Liver (tissue), 3 donors: ENCODE measurements at regions not wholly inside any gene's neighbourhood (a gene's known extent, or its start where the extent isn't known, plus 50 kb on each side); places are given as distances from the start of the nearest gene placed in this dataset.

Source experiments
- FOXA2 ChIP-seq: IDR thresholded peaks from 2 replicates; pipeline ENCODE4 v1.6.1; 2016; ENCODE audit warnings: antibody characterized with exemption
- GABPA ChIP-seq, 2 donors: IDR thresholded peaks in 1 of 2; conservative IDR thresholded peaks in 1 of 2; 2 replicates each; pipeline ENCODE4 v1.6.1; 2016; ENCODE audit warnings: antibody characterized with exemption in 2 of 2, mild to moderate bottlenecking in 1 of 2, moderate library complexity in 1 of 2
- JUND ChIP-seq, 2 donors: IDR thresholded peaks; 2 replicates each; pipeline ENCODE4 v1.6.1; 2016; ENCODE audit warnings: antibody characterized with exemption in 2 of 2
- MAX ChIP-seq: IDR thresholded peaks from 2 replicates; pipeline ENCODE4 v1.6.1; 2016; ENCODE audit warnings: antibody characterized with exemption
- RAD21 ChIP-seq, 2 donors: IDR thresholded peaks; 2 replicates each; pipeline ENCODE4 v1.6.1; 2016; ENCODE audit warnings: antibody characterized with exemption in 2 of 2, mild to moderate bottlenecking in 2 of 2
- RXRA ChIP-seq, 2 donors: IDR thresholded peaks; 2 replicates each; pipeline ENCODE4 v1.6.1; 2017 to 2018; ENCODE audit warnings: antibody characterized with exemption in 2 of 2, mild to moderate bottlenecking in 1 of 2
- TAF1 ChIP-seq: conservative IDR thresholded peaks from 2 replicates; pipeline ENCODE4 v1.6.1; 2016; ENCODE audit warnings: antibody characterized with exemption, mild to moderate bottlenecking
- TF ChIP-seq, protein P1 (sequence below): fragments of 150-350 bp; IDR thresholded peaks from 2 replicates; pipeline ENCODE4 v1.5.1; 2017; ENCODE audit warnings: improper control_type of control experiment, low read depth, low read length; ENCODE audit not compliant: missing input control
- TF ChIP-seq, protein P2 (sequence below): IDR thresholded peaks from 2 replicates; pipeline ENCODE4 v1.6.1; 2016; ENCODE audit warnings: antibody characterized with exemption, mild to moderate bottlenecking
- TF ChIP-seq, protein P3 (sequence below): IDR thresholded peaks from 2 replicates; pipeline ENCODE4 v1.6.1; 2016; ENCODE audit warnings: antibody characterized with exemption
- donor health status: healthy.
- donor health status: healthy.

DNA sequence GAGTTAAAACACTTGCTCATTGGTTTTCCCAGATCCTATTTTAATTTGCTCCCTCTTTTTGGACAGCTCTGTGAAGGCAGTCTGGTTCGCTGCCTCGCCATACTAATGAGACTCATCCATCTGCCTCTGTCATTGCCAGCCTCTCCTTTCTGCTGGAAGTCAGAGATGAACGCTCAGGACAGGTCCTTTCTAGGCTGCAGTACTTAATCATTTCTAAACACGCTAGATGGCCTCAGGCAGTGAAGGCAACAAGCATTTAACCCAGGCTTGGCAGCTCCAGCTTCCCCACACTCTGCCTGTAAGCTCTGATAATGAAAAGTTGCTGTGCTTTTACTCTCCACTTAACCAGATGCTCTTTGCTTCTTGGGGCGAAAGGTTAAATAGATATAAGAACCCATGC lies 286.7 kb upstream of the POU3F2 start:
- TF ChIP-seq GABPA (IDR thresholded peaks at IDR 0.05 in 1 of 2, conservative IDR thresholded peaks at IDR 0.05 in 1 of 2) (no peak), RAD21 (IDR thresholded peaks at IDR 0.05) (no peak), FOXA2 (no peak), RXRA (IDR thresholded peaks at IDR 0.05) (no peak), MAX (no peak), TAF1 (no peak), JUND (IDR thresholded peaks at IDR 0.05) (no peak)
- TF ChIP-seq, protein P1, sequence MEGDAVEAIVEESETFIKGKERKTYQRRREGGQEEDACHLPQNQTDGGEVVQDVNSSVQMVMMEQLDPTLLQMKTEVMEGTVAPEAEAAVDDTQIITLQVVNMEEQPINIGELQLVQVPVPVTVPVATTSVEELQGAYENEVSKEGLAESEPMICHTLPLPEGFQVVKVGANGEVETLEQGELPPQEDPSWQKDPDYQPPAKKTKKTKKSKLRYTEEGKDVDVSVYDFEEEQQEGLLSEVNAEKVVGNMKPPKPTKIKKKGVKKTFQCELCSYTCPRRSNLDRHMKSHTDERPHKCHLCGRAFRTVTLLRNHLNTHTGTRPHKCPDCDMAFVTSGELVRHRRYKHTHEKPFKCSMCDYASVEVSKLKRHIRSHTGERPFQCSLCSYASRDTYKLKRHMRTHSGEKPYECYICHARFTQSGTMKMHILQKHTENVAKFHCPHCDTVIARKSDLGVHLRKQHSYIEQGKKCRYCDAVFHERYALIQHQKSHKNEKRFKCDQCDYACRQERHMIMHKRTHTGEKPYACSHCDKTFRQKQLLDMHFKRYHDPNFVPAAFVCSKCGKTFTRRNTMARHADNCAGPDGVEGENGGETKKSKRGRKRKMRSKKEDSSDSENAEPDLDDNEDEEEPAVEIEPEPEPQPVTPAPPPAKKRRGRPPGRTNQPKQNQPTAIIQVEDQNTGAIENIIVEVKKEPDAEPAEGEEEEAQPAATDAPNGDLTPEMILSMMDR = no peak
- TF ChIP-seq, protein P2, sequence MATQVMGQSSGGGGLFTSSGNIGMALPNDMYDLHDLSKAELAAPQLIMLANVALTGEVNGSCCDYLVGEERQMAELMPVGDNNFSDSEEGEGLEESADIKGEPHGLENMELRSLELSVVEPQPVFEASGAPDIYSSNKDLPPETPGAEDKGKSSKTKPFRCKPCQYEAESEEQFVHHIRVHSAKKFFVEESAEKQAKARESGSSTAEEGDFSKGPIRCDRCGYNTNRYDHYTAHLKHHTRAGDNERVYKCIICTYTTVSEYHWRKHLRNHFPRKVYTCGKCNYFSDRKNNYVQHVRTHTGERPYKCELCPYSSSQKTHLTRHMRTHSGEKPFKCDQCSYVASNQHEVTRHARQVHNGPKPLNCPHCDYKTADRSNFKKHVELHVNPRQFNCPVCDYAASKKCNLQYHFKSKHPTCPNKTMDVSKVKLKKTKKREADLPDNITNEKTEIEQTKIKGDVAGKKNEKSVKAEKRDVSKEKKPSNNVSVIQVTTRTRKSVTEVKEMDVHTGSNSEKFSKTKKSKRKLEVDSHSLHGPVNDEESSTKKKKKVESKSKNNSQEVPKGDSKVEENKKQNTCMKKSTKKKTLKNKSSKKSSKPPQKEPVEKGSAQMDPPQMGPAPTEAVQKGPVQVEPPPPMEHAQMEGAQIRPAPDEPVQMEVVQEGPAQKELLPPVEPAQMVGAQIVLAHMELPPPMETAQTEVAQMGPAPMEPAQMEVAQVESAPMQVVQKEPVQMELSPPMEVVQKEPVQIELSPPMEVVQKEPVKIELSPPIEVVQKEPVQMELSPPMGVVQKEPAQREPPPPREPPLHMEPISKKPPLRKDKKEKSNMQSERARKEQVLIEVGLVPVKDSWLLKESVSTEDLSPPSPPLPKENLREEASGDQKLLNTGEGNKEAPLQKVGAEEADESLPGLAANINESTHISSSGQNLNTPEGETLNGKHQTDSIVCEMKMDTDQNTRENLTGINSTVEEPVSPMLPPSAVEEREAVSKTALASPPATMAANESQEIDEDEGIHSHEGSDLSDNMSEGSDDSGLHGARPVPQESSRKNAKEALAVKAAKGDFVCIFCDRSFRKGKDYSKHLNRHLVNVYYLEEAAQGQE = no peak
- TF ChIP-seq, protein P3, sequence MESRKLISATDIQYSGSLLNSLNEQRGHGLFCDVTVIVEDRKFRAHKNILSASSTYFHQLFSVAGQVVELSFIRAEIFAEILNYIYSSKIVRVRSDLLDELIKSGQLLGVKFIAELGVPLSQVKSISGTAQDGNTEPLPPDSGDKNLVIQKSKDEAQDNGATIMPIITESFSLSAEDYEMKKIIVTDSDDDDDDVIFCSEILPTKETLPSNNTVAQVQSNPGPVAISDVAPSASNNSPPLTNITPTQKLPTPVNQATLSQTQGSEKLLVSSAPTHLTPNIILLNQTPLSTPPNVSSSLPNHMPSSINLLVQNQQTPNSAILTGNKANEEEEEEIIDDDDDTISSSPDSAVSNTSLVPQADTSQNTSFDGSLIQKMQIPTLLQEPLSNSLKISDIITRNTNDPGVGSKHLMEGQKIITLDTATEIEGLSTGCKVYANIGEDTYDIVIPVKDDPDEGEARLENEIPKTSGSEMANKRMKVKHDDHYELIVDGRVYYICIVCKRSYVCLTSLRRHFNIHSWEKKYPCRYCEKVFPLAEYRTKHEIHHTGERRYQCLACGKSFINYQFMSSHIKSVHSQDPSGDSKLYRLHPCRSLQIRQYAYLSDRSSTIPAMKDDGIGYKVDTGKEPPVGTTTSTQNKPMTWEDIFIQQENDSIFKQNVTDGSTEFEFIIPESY = no peak
